ENCODE measurements at regions not wholly inside any gene's neighbourhood (a gene's known extent, or its start where the extent isn't known, plus 50 kb on each side); places are given as distances from the start of the nearest gene placed in this dataset.

DNA sequence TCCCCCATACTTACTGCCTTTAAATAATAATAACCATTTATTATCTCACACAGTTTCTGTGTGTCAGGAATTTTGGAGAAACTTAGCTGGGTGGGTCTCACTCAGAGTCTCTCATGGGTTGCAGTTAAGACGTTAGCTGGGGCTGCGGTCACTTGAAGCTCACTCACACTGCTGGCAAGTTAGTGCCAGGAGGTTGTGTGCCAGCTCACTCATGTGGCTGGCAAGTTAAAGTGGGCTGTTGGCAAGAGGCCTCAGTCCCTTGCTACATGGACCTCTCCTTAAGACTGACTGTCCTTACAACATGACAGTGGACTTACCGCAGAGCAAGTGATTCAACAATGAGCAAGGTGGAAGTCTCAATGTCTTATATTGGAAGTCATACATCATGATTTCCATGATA is 61.3 kb upstream of the AVPR1A start:
- H3K23ac ChIP-seq (ENCODE audit: low read length), result peak overlapping the region; percentile 27
- H3K36me3 ChIP-seq (ENCODE audit: control insufficient read depth in 1 of 2, insufficient read depth in 2 of 2, low read length in 2 of 2), result no peaks in the 10 kb centered on the region
- H3K14ac ChIP-seq (ENCODE audit: low read length), result no peak overlapping the region
- no peak overlapping the region for H3K4me3 ChIP-seq (ENCODE audit: low read depth, low read length)
- no peak for DNase-seq
- H3K79me1 ChIP-seq (ENCODE audit: low read length), result no peaks in the 10 kb centered on the region
- no peak overlapping the region for H4K8ac ChIP-seq (ENCODE audit: low read depth, low read length)
- no peak overlapping the region for H2AFZ ChIP-seq (ENCODE audit: insufficient read depth, low read length, poor library complexity)
- no peak overlapping the region for H3K27ac ChIP-seq (ENCODE audit: low read depth, low read length)
- peak overlapping the region; percentile 43 for H3K9ac ChIP-seq (ENCODE audit: low read length)
- no peak overlapping the region for H3K18ac ChIP-seq (ENCODE audit: low read length)
- H2AK5ac ChIP-seq (ENCODE audit: low read length), result no peak overlapping the region
- peaks cover 2% of the 10 kb centered on the region for H3K9me3 ChIP-seq (ENCODE audit: insufficient read depth, low read depth, low read length)
- no peak overlapping the region for H3K4ac ChIP-seq (ENCODE audit: low read depth, low read length)
- H2BK5ac ChIP-seq (ENCODE audit: low read depth, low read length, poor library complexity), result no peak overlapping the region
- no peak overlapping the region for H2BK120ac ChIP-seq (ENCODE audit: insufficient read depth, low read length, poor library complexity)
- no peaks in the 10 kb centered on the region for H3K4me1 ChIP-seq (ENCODE audit: control insufficient read depth in 1 of 2, insufficient read depth in 2 of 2, low read length in 2 of 2)
- no CpG with 5 or more reads among the region's 3 CpGs for WGBS (ENCODE audit: extremely low coverage, insufficient coverage, insufficient read length)
- no peak overlapping the region for H2BK12ac ChIP-seq (ENCODE audit: low read length)
- no peaks in the 10 kb centered on the region for H3K79me2 ChIP-seq (ENCODE audit: control insufficient read depth, insufficient read depth, low read length, poor library complexity)
- no peak overlapping the region for H4K12ac ChIP-seq (ENCODE audit: low read depth, low read length)
- H3K4me2 ChIP-seq (ENCODE audit: low read length), result no peak overlapping the region
- no peak overlapping the region for H4K91ac ChIP-seq (ENCODE audit: low read depth, low read length)
- no peaks in the 10 kb centered on the region for H3K27me3 ChIP-seq (ENCODE audit: insufficient read depth, low read length)

DNA sequence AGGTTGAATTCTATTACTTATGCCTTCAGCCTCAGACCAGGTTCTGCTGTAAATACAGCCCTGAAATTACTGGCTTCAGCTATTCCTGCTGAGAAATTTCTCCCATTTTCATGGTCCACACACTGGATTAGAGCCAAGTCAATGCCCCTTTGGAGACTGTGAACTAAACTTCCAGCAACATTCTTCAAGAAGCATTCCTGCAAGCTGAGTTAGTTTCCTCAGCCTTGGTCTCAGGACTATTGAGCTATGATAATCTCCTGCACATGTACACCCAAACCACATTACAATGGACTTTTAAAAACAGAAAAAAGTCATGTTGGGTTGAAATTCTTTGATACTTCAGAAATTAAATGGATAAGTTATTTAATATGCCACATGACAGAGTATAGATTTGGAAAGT is 58.0 kb upstream of the AVPR1A start:
- no peak overlapping the region for H3K4me2 ChIP-seq (ENCODE audit: low read length)
- H3K4me3 ChIP-seq (ENCODE audit: low read depth, low read length), result no peak overlapping the region
- H3K4me1 ChIP-seq (ENCODE audit: control insufficient read depth in 1 of 2, insufficient read depth in 2 of 2, low read length in 2 of 2), result no peaks in the 10 kb centered on the region
- H2BK12ac ChIP-seq (ENCODE audit: low read length), result no peak overlapping the region
- no peak overlapping the region for H2BK5ac ChIP-seq (ENCODE audit: low read depth, low read length, poor library complexity)
- peak in 1 of 2 donors; percentile 24 for DNase-seq
- no peak overlapping the region for H4K12ac ChIP-seq (ENCODE audit: low read depth, low read length)
- no peak overlapping the region for H3K4ac ChIP-seq (ENCODE audit: low read depth, low read length)
- H2BK120ac ChIP-seq (ENCODE audit: insufficient read depth, low read length, poor library complexity), result no peak overlapping the region
- H3K27me3 ChIP-seq (ENCODE audit: insufficient read depth, low read length), result no peaks in the 10 kb centered on the region
- no peaks in the 10 kb centered on the region for H3K79me2 ChIP-seq (ENCODE audit: control insufficient read depth, insufficient read depth, low read length, poor library complexity)
- peaks cover 2% of the 10 kb centered on the region for H3K9me3 ChIP-seq (ENCODE audit: insufficient read depth, low read depth, low read length)
- H4K8ac ChIP-seq (ENCODE audit: low read depth, low read length), result no peak overlapping the region
- no peaks in the 10 kb centered on the region for H3K36me3 ChIP-seq (ENCODE audit: control insufficient read depth in 1 of 2, insufficient read depth in 2 of 2, low read length in 2 of 2)
- H2AK5ac ChIP-seq (ENCODE audit: low read length), result no peak overlapping the region
- H3K79me1 ChIP-seq (ENCODE audit: low read length), result no peaks in the 10 kb centered on the region
- no peak overlapping the region for H3K14ac ChIP-seq (ENCODE audit: low read length)
- H3K18ac ChIP-seq (ENCODE audit: low read length), result no peak overlapping the region
- no peak overlapping the region for H3K9ac ChIP-seq (ENCODE audit: low read length)
- H4K91ac ChIP-seq (ENCODE audit: low read depth, low read length), result no peak overlapping the region
- H2AFZ ChIP-seq (ENCODE audit: insufficient read depth, low read length, poor library complexity), result no peak overlapping the region
- no peak overlapping the region for H3K27ac ChIP-seq (ENCODE audit: low read depth, low read length)
- no peak overlapping the region for H3K23ac ChIP-seq (ENCODE audit: low read length)

DNA sequence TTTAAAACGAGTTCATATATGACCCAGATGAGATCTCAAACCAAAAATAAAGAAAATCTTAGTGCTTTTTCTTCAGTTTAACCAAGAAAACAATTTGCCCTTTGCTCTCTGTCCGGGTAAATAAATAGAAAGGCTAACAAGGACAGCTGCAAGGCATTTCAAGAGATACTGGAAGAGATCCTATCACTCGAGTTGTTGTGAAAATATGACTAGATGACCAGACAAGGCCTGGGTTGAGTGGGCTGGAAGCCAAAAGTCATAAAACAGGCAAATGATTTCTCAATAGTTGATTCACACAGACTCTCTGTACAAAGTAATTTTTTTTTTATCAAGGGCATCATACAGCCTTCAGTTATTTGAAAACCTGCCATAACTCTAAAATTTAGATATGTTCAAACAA is 55.9 kb upstream of the AVPR1A start:
- Histone ChIP-seq H3K4me1 (ENCODE audit: control insufficient read depth in 1 of 2, insufficient read depth in 2 of 2, low read length in 2 of 2) (no peaks in the 10 kb centered on the region), H3K4ac (ENCODE audit: low read depth, low read length) (no peak overlapping the region), H3K18ac (ENCODE audit: low read length) (no peak overlapping the region), H2BK120ac (ENCODE audit: insufficient read depth, low read length, poor library complexity) (no peak overlapping the region), H2AFZ (ENCODE audit: insufficient read depth, low read length, poor library complexity) (no peak overlapping the region), H3K4me2 (ENCODE audit: low read length) (no peak overlapping the region), H2AK5ac (ENCODE audit: low read length) (no peak overlapping the region), H3K9ac (ENCODE audit: low read length) (no peak overlapping the region), H4K8ac (ENCODE audit: low read depth, low read length) (no peak overlapping the region), H3K4me3 (ENCODE audit: low read depth, low read length) (no peak overlapping the region), H4K91ac (ENCODE audit: low read depth, low read length) (no peak overlapping the region), H4K12ac (ENCODE audit: low read depth, low read length) (no peak overlapping the region), H2BK12ac (ENCODE audit: low read length) (no peak overlapping the region), H3K27ac (ENCODE audit: low read depth, low read length) (no peak overlapping the region), H3K27me3 (ENCODE audit: insufficient read depth, low read length) (no peaks in the 10 kb centered on the region), H3K36me3 (ENCODE audit: control insufficient read depth in 1 of 2, insufficient read depth in 2 of 2, low read length in 2 of 2) (no peaks in the 10 kb centered on the region), H3K79me1 (ENCODE audit: low read length) (no peaks in the 10 kb centered on the region), H3K9me3 (ENCODE audit: insufficient read depth, low read depth, low read length) (peaks cover 2% of the 10 kb centered on the region), H3K23ac (ENCODE audit: low read length) (no peak overlapping the region), H2BK5ac (ENCODE audit: low read depth, low read length, poor library complexity) (no peak overlapping the region), H3K79me2 (ENCODE audit: control insufficient read depth, insufficient read depth, low read length, poor library complexity) (no peaks in the 10 kb centered on the region), H3K14ac (ENCODE audit: low read length) (no peak overlapping the region)
- WGBS (ENCODE audit: extremely low coverage, insufficient coverage, insufficient read length), result no CpG with 5 or more reads among the region's 3 CpGs
- DNase-seq, result peak; percentile 65 to 84

DNA sequence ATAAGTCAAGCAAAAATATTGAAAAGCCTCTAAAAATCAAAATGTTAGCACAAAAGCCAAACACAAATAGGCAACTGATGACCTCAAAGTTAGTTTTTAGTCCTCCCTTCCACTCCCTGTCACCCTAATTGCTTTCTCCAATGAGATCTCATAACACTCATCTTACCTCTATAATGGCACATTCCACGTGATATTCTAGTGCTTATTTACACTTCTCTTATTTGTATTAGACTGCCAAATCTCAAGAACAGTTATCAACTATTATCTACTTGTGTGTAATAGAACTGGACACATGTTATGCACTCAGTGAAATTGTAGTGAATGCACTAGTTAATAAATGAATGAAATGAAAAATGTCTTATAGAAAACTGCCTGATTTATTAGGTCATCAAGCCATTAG is 55.5 kb upstream of the AVPR1A start:
- no peak overlapping the region for H2BK12ac ChIP-seq (ENCODE audit: low read length)
- H2AK5ac ChIP-seq (ENCODE audit: low read length), result no peak overlapping the region
- H3K27ac ChIP-seq (ENCODE audit: low read depth, low read length), result no peak overlapping the region
- peak in 1 of 2 donors; percentile 3 for DNase-seq
- no CpG with 5 or more reads among the region's 1 CpG for WGBS (ENCODE audit: extremely low coverage, insufficient coverage, insufficient read length)
- H2AFZ ChIP-seq (ENCODE audit: insufficient read depth, low read length, poor library complexity), result no peak overlapping the region
- no peaks in the 10 kb centered on the region for H3K27me3 ChIP-seq (ENCODE audit: insufficient read depth, low read length)
- no peak overlapping the region for H4K91ac ChIP-seq (ENCODE audit: low read depth, low read length)
- no peak overlapping the region for H2BK5ac ChIP-seq (ENCODE audit: low read depth, low read length, poor library complexity)
- no peak overlapping the region for H3K23ac ChIP-seq (ENCODE audit: low read length)
- H3K9ac ChIP-seq (ENCODE audit: low read length), result no peak overlapping the region
- H3K36me3 ChIP-seq (ENCODE audit: control insufficient read depth in 1 of 2, insufficient read depth in 2 of 2, low read length in 2 of 2), result no peaks in the 10 kb centered on the region
- H3K18ac ChIP-seq (ENCODE audit: low read length), result no peak overlapping the region
- no peaks in the 10 kb centered on the region for H3K79me2 ChIP-seq (ENCODE audit: control insufficient read depth, insufficient read depth, low read length, poor library complexity)
- no peaks in the 10 kb centered on the region for H3K4me1 ChIP-seq (ENCODE audit: control insufficient read depth in 1 of 2, insufficient read depth in 2 of 2, low read length in 2 of 2)
- no peak overlapping the region for H3K4me2 ChIP-seq (ENCODE audit: low read length)
- no peak overlapping the region for H3K14ac ChIP-seq (ENCODE audit: low read length)
- no peak overlapping the region for H4K8ac ChIP-seq (ENCODE audit: low read depth, low read length)
- H3K4ac ChIP-seq (ENCODE audit: low read depth, low read length), result no peak overlapping the region
- H3K4me3 ChIP-seq (ENCODE audit: low read depth, low read length), result no peak overlapping the region
- peaks cover 2% of the 10 kb centered on the region for H3K9me3 ChIP-seq (ENCODE audit: insufficient read depth, low read depth, low read length)
- no peaks in the 10 kb centered on the region for H3K79me1 ChIP-seq (ENCODE audit: low read length)
- no peak overlapping the region for H4K12ac ChIP-seq (ENCODE audit: low read depth, low read length)
- H2BK120ac ChIP-seq (ENCODE audit: insufficient read depth, low read length, poor library complexity), result no peak overlapping the region
